Motor neuron (in vitro differentiated cells): ENCODE measurements at regions not wholly inside any gene's neighbourhood (a gene's known extent, or its start where the extent isn't known, plus 50 kb on each side); places are given as distances from the start of the nearest gene placed in this dataset.

Source experiments
- ATAC-seq, 8 experiments: fragments of 200-7000 bp; cut with Tn5 transposase; replicated peaks in 6 of 8; 2 replicates each; pipeline ENCODE4 v1.8.0; 2021; ENCODE audit warnings: mild to moderate bottlenecking in 8 of 8, moderate library complexity in 8 of 8
- H3K27ac ChIP-seq, 2 donors: fragments of 250-450 bp; sonication (Bioruptor Pico); 2 replicates each; pipeline ENCODE4 v1.9.0; 2021; ENCODE audit warnings: antibody characterized with exemption in 2 of 2, mild to moderate bottlenecking in 2 of 2, moderate library complexity in 1 of 2
- H3K4me1 ChIP-seq, 2 donors: fragments of 250-450 bp; sonication (Bioruptor Pico); replicated peaks in 1 of 2; 2 replicates each; pipeline ENCODE4 v1.6.1; 2021; ENCODE audit warnings: antibody characterized with exemption in 2 of 2, mild to moderate bottlenecking in 2 of 2, moderate library complexity in 1 of 2
- H3K4me3 ChIP-seq, 5 donors: fragments of 250-450 bp; sonication (Bioruptor Pico); 2 replicates each; pipeline ENCODE4 v1.9.0; 2021; ENCODE audit warnings: antibody characterized with exemption in 5 of 5, mild to moderate bottlenecking in 5 of 5, moderate library complexity in 4 of 5
- whole genome bisulfite sequencing, 10 experiments: fragments of 450-650 bp; shearing (Covaris generic); methylation state at CpG; one replicate each; pipeline ENCODE4 v1.0.0; 2022; 5-methylcytosine and 5-hydroxymethylcytosine counted together
- in situ Hi-C, 9 experiments: fragments of 400-800 bp; cut with MboI; loops; one replicate each; pipeline ENCODE4 v1.15.0; 2021; ENCODE audit warnings: low sequenced_read_pairs in 9 of 9, low pct_unique_long_range_greater_than_20kb in 2 of 9; ENCODE audit not compliant: unreplicated experiment in 9 of 9

- in situ Hi-C loops = no loop called here
- 49 to 100% (median 86%) methylated on average over 2 to 13 of the region's 27 CpGs; no CpG with 5 or more reads in 3 of the 10 experiments for WGBS, 10 experiments
- H3K4me3 ChIP-seq = no peak overlapping the region
- H3K4me1 ChIP-seq = peaks cover 10 to 16% of the 10 kb centered on the region in 2 donors
- no peak for ATAC-seq
- H3K27ac ChIP-seq = no peak overlapping the region
These were observed 356.4 kb downstream of the FOXL1 start for GRCh38 chr16:86934581-86935375.

GRCh38 chr16:86939609-86940008 is 361.3 kb downstream of the FOXL1 start:
- no peak for ATAC-seq
- H3K4me1 ChIP-seq = peaks cover 16 to 18% of the 10 kb centered on the region in 2 donors
- WGBS, 10 experiments = 56 to 100% (median 83%) methylated on average over 1 to 2 of the region's 2 CpGs; no CpG with 5 or more reads in 3 of the 10 experiments
- H3K27ac ChIP-seq = no peak overlapping the region
- H3K4me3 ChIP-seq = no peak overlapping the region
- in situ Hi-C loops = no loop called here

GRCh38 chr16:86941731-86942130 is 363.4 kb downstream of the FOXL1 start:
- 74 to 100% (median 100%) methylated on average over 1 to 5 of the region's 6 CpGs; no CpG with 5 or more reads in 3 of the 10 experiments for WGBS, 10 experiments
- peaks cover 11 to 23% of the 10 kb centered on the region in 2 donors for H3K4me1 ChIP-seq
- no peak for ATAC-seq
- in situ Hi-C loops = no loop called here
- no peak overlapping the region for H3K27ac ChIP-seq
- no peak overlapping the region for H3K4me3 ChIP-seq

- WGBS, 10 experiments = 0 to 94% (median 21%) methylated on average over 1 to 14 of the region's 21 CpGs
- in situ Hi-C loops = no loop called here
- Histone ChIP-seq H3K4me3 (no peak overlapping the region), H3K4me1 (peaks cover 11 to 23% of the 10 kb centered on the region in 2 donors), H3K27ac (peak overlapping the region; percentile 7 to 24)
- ATAC-seq = peak in 7 of 8 experiments; percentile 82 to 95 (median 94)
These were observed 364.1 kb downstream of the FOXL1 start for GRCh38 chr16:86942151-86943051.

DNA sequence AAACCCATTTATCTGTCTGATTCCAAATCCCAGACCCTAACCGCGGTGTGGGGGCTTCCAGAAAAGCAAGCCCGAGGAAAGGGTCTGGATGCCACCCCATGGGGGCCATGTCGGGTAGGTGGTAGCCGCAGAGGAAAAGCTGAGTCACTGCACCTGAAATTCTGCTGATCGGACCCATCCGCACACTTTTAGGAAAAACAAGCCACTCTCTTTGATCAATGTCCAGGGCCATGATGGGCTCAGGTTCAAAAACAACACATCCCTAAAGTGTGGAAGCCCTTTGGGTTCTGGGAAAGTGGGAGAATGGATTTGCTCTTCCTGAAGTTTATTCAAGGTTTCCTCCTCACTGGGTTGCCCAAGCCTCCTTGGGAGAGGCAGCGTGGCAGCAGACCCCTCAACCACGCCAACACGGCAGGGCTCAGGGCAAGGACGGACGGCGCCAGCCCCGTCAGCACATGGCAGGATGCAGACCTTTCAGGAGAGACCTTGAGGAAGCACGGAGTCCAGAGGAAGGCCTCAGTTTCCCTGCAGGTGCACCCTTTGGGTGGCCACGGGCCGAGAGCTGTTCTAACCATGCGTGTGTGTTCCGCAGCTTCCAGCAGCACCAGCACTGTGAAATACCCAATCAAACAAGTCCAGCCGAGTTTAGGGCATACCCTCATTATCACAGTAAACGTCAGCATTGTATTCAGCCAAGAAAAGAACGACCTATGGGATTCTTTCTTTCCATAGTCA is 367.0 kb downstream of the FOXL1 start:
- no peak for ATAC-seq
- WGBS, 10 experiments = 79 to 100% (median 93%) methylated on average over 4 to 15 of the region's 22 CpGs; no CpG with 5 or more reads in 1 of the 10 experiments
- H3K27ac ChIP-seq = no peak overlapping the region
- in situ Hi-C loops = no loop called here
- H3K4me3 ChIP-seq = no peak overlapping the region
- peaks cover 11 to 23% of the 10 kb centered on the region in 2 donors for H3K4me1 ChIP-seq

DNA sequence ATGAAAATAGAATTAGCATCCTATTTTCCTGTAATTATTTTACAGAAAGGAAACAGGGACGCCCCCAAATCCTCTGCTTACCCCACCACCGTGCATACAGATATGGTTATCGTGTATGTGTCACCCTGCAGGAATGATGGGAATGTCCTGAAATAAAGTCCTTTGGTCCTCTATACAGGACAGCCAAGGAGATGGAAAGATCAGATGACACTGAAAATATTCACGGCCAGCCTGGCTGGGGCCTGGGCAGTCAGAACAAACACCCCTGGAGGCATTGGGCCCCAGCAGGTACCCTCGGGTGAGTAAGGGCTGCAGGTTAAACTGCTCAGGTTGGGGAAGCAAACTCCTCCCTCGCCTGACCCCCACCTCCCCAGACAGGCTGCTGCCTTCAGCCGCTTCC is 368.0 kb downstream of the FOXL1 start:
- in situ Hi-C loops = no loop called here
- ATAC-seq = peak in 6 of 8 experiments; percentile 18 to 88 (median 42)
- H3K4me3 ChIP-seq = no peak overlapping the region
- H3K4me1 ChIP-seq = peaks cover 11 to 23% of the 10 kb centered on the region in 2 donors
- WGBS, 10 experiments = 0 to 63% (median 46%) methylated on average over 1 to 7 of the region's 7 CpGs; no CpG with 5 or more reads in 1 of the 10 experiments
- H3K27ac ChIP-seq = no peak overlapping the region

DNA sequence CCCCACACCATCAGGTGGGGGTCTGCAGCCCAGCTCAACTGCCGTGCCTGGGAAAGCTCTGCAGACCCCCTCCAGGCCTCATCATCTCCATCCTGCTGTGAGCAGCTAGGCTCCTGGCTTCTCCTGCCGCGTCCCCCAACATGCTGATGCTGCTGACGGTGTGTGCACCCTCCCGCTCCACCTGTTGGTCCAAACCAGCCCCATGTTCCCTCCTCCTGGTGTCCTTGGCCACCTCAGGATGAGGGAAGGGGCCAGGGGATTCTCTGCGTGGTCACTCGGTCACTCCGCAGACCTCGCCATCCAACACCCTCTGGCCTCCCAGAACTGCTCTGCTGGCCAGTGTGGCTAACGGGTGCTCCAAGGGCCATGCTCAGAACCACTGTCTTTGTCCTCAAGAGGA is 368.6 kb downstream of the FOXL1 start:
- H3K4me1 ChIP-seq = peaks cover 11 to 22% of the 10 kb centered on the region in 2 donors

DNA sequence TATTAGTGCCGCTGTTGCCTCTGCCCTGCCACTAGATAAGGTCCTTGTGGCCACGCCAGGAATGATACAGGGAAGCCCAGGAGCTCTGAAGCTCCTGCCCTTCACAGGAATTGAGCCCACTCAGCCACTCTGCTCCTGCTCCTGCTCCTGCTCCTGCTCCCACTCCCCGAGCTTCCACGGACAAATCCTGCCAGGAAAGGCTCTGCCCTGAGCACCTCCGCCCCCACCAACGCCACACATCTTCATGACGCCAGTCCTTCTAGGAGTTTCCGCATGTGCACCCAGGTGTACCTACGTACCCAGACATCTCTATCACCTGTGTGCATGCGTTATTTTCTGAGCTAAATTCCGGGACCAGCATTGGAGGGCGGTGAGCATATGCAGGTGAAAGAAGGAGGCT is 369.1 kb downstream of the C16orf95 start:
- ATAC-seq = no peak
- H3K4me3 ChIP-seq = no peak overlapping the region
- no peak overlapping the region for H3K27ac ChIP-seq
- whole genome bisulfite sequencing, 10 experiments = 80 to 95% (median 80%) methylated on average over 1 to 5 of the region's 12 CpGs; no CpG with 5 or more reads in 5 of the 10 experiments
- peaks cover 4 to 11% of the 10 kb centered on the region in 2 donors for H3K4me1 ChIP-seq
- in situ Hi-C loops = no loop called here

More for the DNA sequence above, 368.6 kb downstream of the FOXL1 start:
- Histone ChIP-seq H3K27ac (no peak overlapping the region), H3K4me3 (no peak overlapping the region)
- WGBS, 10 experiments = 93 to 100% methylated on average over 4 to 5 of the region's 10 CpGs; no CpG with 5 or more reads in 8 of the 10 experiments
- no peak for ATAC-seq
- in situ Hi-C loops = no loop called here

DNA sequence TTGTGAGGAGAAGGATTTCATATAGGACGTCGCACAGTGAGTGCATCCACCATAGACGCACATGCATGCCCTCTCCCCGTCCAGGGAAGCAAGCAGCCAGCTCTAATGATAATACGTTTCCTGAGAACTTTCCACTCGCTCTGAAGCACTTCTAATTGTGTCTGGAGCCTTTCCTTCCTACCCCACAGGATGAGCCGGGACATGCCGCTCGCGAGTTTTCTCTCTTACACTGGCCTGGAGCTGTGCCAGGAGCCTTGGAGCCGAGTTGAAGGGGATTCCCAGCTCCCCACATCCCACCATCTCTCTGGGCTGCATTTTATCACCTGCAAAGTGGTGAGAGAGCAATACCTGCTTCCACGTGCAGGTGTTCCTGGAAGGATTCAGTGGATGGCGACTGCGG is 368.1 kb downstream of the C16orf95 start:
- WGBS, 10 experiments = 57 to 100% (median 64%) methylated on average over 1 to 9 of the region's 14 CpGs; no CpG with 5 or more reads in 3 of the 10 experiments
- ATAC-seq = no peak

DNA sequence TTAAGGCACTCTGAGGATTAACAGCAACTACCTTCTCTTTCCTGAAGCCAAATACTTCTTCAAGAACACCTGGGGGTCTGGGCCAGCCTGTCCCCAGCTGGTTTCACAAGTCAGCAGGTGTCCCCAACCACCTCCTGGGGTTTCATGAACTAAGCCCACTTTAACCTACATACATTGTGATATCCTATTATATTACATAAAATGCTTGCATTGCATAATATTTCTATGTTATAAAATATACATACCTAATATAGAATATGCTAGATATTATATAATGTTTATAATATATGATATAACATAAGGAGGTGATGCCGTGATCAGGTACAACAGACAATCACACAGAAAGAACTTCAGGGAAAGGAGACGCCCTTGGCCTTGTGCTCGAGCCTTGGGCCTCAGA is 367.6 kb downstream of the C16orf95 start:
- in situ Hi-C loops = no loop called here
- Histone ChIP-seq H3K4me1 (peaks cover 14 to 18% of the 10 kb centered on the region in 2 donors), H3K4me3 (no peak overlapping the region), H3K27ac (no peak overlapping the region)
- no peak for ATAC-seq
- 54 to 100% (median 77%) methylated on average over 2 of the region's 3 CpGs; no CpG with 5 or more reads in 6 of the 10 experiments for WGBS, 10 experiments

More for the DNA sequence above, 368.1 kb downstream of the C16orf95 start:
- Histone ChIP-seq H3K27ac (no peak overlapping the region), H3K4me1 (peaks cover 9 to 14% of the 10 kb centered on the region in 2 donors), H3K4me3 (no peak overlapping the region)
- in situ Hi-C loops = no loop called here

DNA sequence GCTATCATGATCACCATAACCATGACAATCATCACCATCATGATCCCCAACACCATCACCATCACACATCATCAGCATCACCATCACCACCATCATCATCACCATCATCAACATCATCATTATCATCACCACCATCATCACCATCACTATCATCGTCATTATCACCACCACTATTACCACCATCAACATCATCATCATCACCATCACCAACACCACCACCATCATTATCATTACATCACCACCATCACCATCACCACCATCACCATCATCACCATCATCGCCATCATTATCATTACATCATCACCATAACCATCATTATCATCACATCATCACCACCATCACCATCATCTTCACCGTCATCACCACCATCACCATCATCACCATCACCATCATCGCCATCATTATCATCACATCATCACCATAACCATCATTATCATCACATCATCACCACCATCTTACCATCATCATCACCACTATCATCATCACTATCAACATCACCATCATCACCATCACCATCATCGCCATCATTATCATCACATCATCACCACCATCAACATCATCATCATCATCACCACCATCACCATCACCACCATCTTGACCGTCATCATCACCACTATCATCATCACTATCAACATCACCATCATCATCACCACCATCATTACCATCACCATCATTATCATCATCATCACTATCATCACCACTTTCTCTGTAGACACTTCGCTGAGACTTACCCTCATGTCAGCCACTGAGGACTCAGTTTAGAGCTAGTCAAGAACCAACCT is 366.0 kb downstream of the C16orf95 start:
- ATAC-seq = no peak
- 80 to 100% (median 93%) methylated on average over 1 to 7 of the region's 7 CpGs for WGBS, 10 experiments
- Histone ChIP-seq H3K4me3 (no peak overlapping the region), H3K27ac (no peak overlapping the region), H3K4me1 (peaks cover 14 to 16% of the 10 kb centered on the region in 2 donors)
- in situ Hi-C loops = no loop called here
